GM18519 (cell line): ENCODE measurements at regions not wholly inside any gene's neighbourhood (a gene's known extent, or its start where the extent isn't known, plus 50 kb on each side); places are given as distances from the start of the nearest gene placed in this dataset.
"Not testable (repeated sequence)": the region's sequence is repeated elsewhere in the genome, so short reads cannot be mapped to it uniquely, and the experiment has no call there.

Source experiments
- ATAC-seq: cut with Tn5 transposase; IDR thresholded peaks from one replicate; pipeline ENCODE4 v1.9.1; 2021; ENCODE audit warnings: mild to moderate bottlenecking, moderate library complexity; ENCODE audit not compliant: unreplicated experiment, low FRiP score

DNA sequence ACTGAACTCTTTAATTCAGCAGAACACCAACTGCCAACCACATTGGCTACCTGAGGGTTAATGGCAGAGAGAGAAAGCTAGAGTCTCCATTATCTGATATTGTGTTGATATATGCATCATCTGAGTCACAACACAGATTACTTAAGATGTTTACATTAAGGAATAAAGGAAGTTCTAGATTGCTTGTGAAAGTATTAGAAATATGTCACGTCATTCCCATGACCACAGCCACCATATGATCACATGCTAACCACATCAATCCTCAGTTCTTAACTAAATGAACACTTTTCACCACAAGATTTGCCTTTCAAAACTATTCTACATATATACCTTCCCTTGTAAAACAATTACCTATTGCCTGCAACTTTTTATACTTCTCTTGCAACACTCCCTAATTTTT is 337.9 kb downstream of the FGFR2 start:
- ATAC-seq: no peak

DNA sequence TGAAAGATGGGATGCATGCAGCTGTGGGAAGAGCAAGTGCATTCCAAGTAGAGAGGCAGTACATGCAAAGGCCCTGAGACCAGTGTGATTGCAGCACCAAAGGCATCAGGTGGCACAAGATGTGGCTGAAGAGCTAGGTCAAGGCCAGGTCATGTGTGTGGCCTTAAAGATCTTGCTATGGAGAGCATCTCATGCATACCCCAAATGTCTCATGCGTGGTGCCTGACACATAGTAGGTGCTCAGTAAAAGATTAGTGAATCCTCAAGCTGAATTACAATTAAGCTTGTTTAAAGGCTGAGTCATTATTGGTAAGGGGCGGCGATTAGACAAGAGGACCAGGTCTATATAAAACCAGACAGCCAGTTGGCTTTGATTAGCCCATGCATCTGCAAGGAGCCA is 336.6 kb downstream of the FGFR2 start:
- no peak for ATAC-seq

DNA sequence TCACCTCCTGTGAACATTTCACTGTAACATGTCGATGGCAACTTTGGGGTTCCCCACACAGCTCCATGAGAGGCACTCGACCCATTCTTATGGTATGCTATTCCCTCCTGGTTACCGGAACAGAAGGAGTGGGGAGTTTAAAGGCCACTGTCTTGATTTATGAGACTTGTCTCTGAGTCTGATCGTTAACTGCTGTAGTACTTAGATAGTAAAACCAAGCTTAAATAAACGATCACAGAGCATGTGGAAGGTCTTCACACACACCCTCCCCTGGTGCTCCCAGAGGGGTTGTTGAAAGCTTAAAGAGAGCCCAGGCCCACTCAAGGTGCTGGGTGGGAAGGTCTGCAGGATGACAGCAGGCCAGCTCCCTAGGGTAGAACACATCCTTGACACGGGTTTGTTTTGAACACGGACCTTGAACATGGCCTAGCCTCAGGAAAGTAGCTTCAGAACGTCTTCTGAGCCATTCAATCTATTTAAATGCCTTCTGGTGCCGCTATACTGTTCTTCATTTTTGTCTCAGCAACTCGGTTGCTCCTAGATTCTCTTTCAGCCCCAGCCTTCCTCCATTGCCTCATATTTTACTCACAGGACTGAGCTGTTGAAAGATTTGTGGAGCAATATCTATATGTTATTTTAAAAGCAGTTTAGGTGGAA is 335.3 kb downstream of the FGFR2 start:
- ATAC-seq: no peak

DNA sequence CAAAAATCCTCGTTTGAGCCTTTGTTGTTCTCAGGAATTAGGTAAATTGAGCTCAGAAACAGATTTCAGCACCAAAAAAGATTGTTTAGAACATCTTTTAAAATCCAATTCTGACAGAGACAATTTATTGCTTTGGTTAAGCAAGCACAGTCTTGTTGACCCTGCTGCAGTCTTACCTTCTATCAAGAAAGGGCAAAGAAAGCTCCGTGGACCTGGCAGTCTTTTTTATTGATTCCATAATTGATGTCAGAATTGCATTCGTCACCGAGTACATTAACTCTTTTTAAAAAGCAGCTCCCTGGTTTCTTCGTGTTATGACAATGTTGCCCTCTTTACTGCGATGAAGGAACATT is 334.8 kb downstream of the FGFR2 start:
- no peak for ATAC-seq

DNA sequence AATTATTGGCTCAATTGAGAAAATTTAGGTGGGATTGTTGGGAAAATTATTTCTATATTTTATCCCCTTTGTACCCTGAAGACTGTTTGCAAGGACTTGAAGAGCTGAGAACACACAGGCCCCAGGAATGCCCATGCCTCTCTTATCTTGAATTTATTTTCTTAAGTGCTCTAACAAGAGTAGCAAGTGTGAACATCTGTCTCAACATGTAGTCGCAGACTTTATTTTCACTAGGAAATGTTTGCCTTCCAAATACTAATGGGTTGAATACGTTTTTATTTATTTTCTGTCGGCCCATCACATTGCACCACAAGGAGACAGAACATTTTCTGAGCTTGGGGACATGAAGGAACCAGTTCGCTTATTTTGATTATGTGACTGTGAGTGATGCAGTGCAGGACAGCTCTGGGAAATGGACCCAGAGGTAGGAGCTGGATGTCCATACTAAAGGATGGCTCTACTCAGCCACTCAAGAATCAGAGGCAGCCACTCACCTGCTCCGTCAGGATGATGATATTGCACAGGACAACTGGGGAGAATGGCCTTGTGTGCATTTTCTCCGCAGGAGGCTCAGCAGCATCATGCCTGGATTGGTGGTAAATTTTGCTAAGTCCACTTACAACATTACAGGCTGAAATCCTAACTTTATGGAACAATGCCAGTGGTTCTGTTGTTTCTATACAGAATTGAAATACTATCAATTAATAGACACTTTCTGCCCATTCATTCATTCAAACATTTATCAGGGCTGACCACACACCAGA is 332.7 kb downstream of the FGFR2 start:
- no peak for ATAC-seq

DNA sequence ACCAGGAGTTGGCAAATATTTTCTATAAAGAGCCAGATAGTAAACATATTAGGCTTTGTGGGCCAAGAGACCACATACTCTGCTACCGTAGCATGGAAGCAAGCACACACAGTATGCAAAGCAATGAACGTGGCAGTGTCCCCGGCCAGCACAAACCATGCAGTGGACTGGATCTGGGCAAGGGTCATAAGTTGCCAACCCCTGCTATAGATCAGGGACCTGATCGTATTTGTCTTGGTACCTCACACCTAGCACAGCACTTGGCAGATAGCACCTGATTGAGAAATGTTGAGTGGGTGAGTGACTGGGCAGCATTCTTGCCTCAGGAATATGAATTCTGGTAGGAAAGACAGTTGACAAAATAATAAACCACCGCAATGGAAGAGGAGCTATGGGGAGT is 331.9 kb downstream of the FGFR2 start:
- no peak for ATAC-seq

DNA sequence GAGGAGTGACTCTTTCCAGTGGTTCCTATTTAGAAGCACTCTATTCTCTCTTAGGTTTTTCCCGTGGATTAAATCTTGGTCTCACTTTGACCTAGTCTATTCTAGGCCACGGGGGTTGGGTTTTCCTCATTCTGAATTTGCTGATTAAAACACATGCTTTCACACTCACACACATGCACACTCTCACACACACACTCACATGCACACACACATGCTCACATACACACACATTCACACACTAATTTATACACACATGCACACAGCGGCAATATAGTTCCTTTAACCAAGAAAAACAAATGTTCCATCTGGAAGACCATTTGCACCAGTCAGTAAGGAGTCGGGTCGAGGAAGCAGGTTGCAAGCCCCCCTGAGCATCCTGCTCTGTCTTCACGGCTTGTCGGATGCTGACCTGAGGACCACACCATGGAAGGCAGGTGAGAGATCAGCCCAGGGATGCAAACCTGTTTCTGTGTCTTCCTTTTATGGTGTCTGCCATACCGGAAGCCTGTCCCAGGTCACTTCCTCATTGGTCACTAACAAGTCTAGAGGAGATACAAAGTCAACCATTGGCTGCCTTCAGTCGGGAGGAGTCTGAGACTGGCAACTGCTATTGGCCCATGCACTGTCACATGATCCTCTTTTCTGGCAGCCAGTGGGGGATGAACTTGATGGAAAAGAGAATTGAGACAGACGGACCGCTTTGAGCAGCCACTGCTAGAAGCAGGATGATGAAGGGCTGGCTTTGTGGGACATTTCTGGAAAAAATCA is 330.8 kb downstream of the FGFR2 start:
- no peak for ATAC-seq

DNA sequence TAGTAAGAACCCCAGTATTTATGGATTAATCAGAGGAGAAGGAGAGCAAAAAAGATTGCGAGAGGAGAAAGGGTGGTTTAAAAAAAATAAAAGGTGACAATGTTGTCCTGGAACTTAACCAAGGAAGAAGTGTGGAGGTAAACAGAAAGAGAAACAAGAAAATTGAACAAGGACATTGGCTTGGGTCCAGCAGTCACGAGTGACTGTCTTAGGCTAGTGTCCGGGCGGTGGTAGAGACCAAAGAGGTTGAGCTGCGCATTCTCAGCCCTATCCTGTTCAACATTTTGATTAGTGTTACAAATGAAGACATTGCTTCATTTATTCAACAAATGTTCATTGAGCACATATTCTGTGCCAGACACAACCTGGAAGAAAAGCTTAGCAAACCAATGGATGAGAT is 329.9 kb downstream of the FGFR2 start:
- ATAC-seq: no peak

DNA sequence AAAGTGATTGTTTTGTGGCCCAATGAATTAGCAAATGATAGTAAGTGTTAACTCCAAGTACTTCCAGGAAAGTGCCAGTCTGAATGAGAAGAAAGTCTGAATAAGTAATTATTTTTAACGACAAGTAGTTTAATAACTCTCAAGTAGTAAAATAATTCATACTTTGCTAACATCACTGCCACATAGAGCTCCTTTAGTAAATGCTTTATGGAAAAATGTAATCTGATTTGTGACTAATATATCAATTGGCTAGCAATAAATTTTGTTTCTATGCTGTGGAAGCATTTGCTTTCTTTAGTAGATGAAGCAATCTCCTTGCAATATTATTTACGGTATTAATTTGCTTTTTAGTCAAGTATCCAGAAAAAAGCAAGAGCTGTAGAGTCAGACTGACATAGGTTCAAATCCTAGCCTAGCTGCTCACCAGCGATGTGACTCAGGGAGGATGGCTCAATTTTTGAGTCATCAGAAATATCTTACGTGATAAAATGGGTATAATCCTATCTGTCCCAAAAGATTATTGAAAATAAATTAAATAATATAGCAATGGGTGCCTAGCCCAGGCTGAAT is 329.3 kb downstream of the FGFR2 start:
- no peak for ATAC-seq

DNA sequence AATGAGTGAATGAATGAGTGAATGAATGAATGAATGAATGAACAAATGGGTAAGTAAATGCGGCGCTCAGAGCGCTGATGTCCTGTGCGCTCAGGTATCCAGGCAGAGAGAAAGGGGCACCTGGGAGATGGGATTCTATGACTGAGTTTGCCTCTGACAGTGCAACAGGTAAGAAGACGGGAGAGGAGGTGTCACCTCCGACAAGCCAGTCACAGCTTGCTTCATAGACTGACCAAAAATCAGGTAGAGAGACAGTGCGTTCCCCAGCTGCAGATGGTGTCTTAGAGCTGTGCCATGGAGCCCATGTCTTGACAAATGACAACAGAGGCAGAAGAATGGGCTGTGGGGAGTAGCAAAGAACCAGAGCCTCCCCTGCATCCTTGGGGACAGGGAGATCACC is 327.3 kb downstream of the FGFR2 start:
- ATAC-seq: no peak

DNA sequence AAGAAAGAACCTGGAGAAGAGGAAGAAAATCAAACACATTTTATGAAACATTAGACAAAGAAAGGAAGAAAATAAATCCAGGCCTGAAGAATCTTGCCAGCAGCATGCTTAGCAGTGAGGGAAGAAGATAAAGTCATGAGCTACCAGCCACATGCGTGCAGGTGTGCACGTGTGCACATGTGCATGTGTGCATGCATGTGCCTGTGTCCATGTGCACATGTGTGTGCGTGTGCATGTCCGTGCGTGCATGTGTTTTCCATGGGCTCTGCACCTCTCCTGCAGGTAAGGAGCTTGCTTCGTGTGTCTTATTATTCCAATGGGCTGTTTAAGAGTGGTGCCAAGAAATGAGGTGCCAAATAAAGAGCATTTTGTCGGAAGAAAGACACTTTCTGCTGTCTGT is 322.2 kb downstream of the FGFR2 start:
- ATAC-seq: no peak

DNA sequence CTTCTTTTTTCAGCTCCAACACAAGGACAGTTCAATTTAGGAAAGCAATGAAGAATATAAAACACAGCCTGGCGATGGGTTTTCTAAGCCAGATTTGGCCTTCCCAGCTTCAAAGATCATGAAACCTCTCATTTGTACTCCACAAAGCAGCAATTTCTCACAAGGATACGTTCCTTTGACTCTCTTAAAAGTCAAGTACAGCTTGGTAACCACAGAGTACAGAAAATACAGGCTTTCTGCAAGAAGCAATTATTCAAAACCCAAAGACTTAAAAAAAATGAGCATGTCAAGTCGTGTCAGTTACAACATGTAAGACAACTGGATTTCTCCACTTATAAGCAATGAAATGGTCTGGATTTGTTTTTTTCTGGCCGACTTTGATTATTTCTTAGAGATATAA is 321.4 kb downstream of the FGFR2 start:
- ATAC-seq: no peak

DNA sequence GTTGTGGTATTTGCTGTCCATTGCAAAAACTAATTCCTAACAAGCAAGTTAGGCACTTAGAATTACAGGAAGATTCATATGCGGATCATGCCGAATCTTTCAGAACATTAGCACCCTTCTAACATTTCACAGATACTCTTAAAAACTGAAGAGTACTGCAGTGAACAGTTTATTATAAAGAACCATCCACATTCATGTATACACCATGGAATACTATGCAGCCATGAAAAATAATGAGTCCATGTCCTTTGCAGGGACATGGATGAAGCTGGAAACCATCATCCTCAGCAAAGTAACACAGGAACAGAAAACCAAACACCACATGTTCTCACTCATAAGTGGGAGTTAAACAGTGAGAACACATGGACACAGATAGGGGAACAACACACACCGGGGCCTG is 319.9 kb downstream of the FGFR2 start:
- not testable (repeated sequence) for ATAC-seq

DNA sequence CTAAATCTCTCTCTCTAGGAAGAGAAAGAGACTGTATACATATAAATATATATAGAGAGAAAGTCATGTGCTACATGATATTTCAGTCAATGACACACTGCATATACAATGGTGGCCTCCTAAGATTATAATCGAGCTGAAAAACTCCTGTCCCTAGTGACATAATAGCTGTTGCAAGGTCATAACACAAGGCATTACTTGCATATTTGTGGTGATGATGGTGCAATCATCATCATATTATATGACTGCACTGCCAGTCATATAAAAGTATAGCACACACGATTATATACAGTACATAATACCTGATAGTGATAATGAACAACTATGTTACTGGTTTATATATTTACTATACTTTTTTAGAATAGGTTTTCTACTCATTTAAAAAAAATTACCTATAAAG is 316.7 kb downstream of the FGFR2 start:
- no peak for ATAC-seq

DNA sequence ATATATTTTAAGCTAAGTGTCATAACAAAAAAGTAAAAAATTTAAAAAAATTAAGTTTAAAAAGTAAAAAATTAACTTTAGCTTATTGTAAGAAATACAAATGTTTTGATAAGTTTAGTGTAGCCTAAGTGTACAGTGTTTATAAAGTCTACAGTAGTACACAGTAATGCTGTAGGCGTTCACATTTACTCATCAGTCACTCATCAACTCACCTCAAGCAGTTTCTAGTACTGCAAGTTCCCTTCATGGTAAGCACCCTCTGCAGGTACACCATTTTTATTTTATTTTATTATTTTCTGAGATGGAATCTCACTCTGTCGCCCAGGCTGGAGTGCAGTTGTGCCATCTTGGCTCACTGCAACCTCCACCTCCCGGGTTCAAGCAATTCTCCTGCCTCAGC is 316.0 kb downstream of the FGFR2 start:
- ATAC-seq: no peak

DNA sequence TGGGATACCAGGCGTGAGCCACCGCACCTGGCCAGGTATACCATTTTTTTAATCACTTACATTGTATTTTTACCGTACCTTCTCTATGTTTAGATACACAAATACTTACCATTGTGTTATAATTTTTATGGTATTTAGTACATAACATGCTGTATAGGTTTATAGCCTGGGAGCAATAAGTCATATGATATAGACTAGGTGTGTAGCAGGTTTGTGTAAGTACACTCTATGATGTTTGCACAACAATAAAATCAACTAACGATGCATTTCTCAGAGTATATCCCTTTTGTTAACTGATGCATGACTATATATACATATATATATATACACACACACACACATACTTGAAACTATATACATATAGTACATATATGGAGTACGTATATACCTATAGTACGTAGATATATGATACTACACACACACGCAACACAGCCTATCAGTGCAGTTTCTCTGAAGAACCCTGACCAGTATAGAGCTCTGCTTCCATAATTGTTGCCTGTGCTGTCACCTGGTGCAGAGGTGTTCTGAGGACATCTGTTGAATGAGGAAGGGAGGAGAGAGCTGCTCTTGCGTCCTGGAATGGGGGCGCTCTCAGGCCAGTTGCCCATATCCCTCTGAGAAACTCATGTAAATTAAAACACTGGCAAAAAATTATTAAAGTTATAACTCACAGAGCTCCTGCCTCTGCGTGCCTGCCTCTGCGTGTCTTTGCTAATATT is 315.3 kb downstream of the FGFR2 start:
- no peak for ATAC-seq

DNA sequence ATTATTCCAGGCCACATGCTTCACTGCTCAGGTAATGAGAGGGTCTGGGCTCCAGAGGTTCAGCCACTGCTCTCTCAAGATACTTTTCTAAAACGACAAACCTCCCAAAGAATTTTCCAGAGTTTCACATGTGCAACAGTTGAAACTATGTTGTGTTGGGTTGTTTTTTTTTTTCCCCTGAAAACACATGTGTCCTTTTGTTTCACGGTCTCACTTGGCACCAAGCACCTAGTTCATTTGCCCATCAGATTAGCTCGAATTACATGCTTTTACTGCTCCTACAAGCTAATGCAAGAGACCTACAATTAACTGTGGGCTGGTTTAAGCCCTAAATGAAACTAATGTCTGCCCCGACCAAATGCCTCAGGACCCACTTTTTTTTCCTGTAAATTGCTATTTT is 313.3 kb downstream of the FGFR2 start:
- ATAC-seq: no peak

DNA sequence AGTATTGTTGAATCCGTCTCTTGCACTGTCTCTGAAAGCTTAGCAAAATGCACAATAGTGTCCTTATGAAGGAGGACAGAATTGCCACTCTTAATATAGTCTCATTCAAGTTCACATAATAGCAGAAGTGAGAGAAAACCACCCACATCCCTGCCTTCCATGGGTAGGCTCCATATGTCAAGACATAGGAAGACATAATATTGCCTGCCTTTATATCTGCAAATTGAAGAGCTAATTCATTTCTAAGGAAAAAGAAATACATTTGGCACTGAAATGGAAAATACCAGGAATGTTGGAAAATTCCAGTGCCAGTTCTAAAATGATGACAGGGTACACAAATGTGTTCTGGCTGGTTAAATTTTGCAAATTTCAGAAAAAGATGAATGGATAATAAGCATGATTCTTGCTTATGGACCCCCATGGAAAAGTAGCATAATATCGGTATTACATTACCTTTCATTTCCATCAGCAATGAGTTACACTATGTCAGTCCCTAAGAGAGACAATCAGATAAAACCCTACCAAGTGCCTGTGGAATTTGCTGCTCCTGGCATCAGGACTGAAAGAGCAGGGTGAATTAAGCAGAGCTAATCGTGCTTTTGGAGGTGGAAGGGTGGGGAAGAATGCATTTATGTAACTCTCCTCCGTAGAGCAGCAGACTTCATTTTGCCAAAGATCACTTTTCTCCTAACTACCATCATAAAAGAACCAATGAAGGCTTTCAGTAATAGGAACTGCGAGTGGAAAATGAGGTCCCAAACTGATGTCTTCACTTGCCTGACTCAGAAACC is 312.6 kb downstream of the FGFR2 start:
- no peak for ATAC-seq

DNA sequence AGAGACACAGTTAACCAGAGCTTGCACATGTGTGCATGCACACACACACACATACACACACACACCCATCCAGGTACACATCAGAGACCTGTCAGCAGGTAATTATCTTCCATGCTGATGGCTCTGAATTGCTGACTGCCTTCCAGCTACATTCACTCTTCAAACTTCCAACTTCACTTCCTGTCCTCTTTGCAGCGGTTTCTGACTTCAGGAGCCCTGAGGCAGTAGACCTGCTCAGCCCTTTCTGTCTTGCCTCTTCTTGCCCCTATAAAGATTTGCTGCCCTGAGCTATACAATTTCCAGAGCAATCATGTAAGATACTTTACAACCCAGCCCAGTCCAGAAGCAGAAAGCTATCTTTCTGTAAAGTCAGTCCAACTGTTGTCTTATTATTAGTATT is 310.2 kb downstream of the FGFR2 start:
- no peak for ATAC-seq
